Colonic mucosa (tissue), 4 donors: ENCODE measurements at regions not wholly inside any gene's neighbourhood (a gene's known extent, or its start where the extent isn't known, plus 50 kb on each side); places are given as distances from the start of the nearest gene placed in this dataset.

Experiments used
- DNase-seq: peaks from one replicate; pipeline ENCODE4 v3.0.0-alpha.2; 2020
- H3K27ac ChIP-seq: fragments of 200-600 bp; one replicate; pipeline ENCODE4 v1.8.0; 2021
- H3K27me3 ChIP-seq: fragments of 200-600 bp; one replicate; pipeline ENCODE4 v1.8.0; 2021
- H3K36me3 ChIP-seq: fragments of 200-600 bp; one replicate; pipeline ENCODE4 v1.8.0; 2021
- H3K4me1 ChIP-seq: fragments of 200-600 bp; one replicate; pipeline ENCODE4 v1.8.0; 2021; ENCODE audit warnings: mild to moderate bottlenecking
- H3K4me3 ChIP-seq: fragments of 200-600 bp; one replicate; pipeline ENCODE4 v1.8.0; 2021
- H3K9ac ChIP-seq, 2 donors: one replicate each; pipeline ENCODE4 v1.7.0; 2013; ENCODE audit warnings: control low read depth in 2 of 2, low read depth in 2 of 2, low read length in 2 of 2
- H3K9me3 ChIP-seq: fragments of 200-600 bp; one replicate; pipeline ENCODE4 v1.8.0; 2021
- intact Hi-C: fragments of 100-400 bp; cut with DNase I; formaldehyde crosslinking; loops from one replicate; pipeline ENCODE4 v1.14.1; 2022
- TF ChIP-seq, protein P1 (sequence below): fragments of 200-600 bp; IDR thresholded peaks from one replicate; pipeline ENCODE4 v1.8.0; 2022; ENCODE audit warnings: antibody characterized with exemption, mild to moderate bottlenecking
- donor health status: healthy.
- donor health status: DM: no; HTN: no; CAD: no.
- donor health status: DM: no; HTN: no; CAD: no.

DNA sequence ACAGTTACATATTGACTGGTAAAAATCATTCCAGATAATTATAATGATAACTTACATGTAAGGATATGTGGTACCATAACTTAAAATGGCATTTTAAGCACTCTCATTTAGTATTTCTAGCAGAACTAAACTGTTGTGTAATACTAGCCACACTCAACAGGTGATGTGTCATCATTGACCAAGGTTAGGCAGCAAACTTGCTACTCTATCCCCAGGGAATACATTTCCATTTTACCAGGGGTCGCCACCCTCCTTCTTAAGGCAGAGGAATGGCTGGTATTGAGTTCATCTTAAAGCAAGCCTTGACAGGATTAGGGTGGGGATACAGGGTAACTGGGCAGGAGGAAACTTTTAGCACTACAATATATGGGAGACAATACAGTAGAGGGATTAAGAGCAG, 259.8 kb upstream of the CAMK1G start:
- intact Hi-C loops = no loop called here
- no peak overlapping the region for H3K9ac ChIP-seq

GRCh38 chr1:209324901-209325871, 258.3 kb upstream of the CAMK1G start:
- no peak for DNase-seq
- TF ChIP-seq, protein P1, sequence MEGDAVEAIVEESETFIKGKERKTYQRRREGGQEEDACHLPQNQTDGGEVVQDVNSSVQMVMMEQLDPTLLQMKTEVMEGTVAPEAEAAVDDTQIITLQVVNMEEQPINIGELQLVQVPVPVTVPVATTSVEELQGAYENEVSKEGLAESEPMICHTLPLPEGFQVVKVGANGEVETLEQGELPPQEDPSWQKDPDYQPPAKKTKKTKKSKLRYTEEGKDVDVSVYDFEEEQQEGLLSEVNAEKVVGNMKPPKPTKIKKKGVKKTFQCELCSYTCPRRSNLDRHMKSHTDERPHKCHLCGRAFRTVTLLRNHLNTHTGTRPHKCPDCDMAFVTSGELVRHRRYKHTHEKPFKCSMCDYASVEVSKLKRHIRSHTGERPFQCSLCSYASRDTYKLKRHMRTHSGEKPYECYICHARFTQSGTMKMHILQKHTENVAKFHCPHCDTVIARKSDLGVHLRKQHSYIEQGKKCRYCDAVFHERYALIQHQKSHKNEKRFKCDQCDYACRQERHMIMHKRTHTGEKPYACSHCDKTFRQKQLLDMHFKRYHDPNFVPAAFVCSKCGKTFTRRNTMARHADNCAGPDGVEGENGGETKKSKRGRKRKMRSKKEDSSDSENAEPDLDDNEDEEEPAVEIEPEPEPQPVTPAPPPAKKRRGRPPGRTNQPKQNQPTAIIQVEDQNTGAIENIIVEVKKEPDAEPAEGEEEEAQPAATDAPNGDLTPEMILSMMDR = no peak
- Histone ChIP-seq H3K9ac (no peak overlapping the region), H3K4me3 (no peak overlapping the region), H3K36me3 (no peaks in the 10 kb centered on the region), H3K27ac (no peak overlapping the region), H3K4me1 (no peaks in the 10 kb centered on the region), H3K9me3 (no peaks in the 10 kb centered on the region), H3K27me3 (no peaks in the 10 kb centered on the region)
- intact Hi-C loops = no loop called here

More for the DNA sequence above, 259.8 kb upstream of the CAMK1G start:
- no peak for DNase-seq
- Histone ChIP-seq H3K9me3 (no peaks in the 10 kb centered on the region), H3K36me3 (no peaks in the 10 kb centered on the region), H3K4me1 (no peaks in the 10 kb centered on the region), H3K4me3 (no peak overlapping the region), H3K27me3 (no peaks in the 10 kb centered on the region), H3K27ac (no peak overlapping the region)
- TF ChIP-seq, protein P1 = no peak

- Histone ChIP-seq H3K4me1 (no peaks in the 10 kb centered on the region), H3K9me3 (no peaks in the 10 kb centered on the region), H3K36me3 (no peaks in the 10 kb centered on the region), H3K4me3 (no peak overlapping the region), H3K27ac (no peak overlapping the region), H3K27me3 (no peaks in the 10 kb centered on the region), H3K9ac (no peak overlapping the region)
- intact Hi-C loops = no loop called here
- DNase-seq = no peak
- TF ChIP-seq, protein P1 = no peak
Observed at GRCh38 chr1:209326076-209326475, 257.4 kb upstream of the CAMK1G start.

DNA sequence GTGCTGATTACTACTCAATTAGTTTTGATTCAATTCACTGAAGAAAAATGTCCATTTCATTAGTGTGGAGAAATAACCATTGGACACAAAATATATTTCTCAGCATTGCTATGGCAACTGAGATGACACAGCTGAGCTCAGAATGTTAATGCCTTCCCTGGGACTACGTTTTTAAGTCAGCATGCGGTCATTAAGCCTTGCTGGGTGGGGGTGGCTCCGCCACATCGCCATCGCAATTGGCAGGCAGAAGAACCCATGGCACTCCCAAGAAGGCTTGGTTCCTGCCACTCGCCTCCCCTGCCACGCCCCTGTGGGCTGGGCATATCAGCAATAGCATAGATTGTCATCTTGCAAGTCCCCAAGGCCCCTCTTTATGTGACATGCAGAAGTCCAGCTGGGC, 256.7 kb upstream of the CAMK1G start:
- H3K27me3 ChIP-seq = no peaks in the 10 kb centered on the region
- no peak overlapping the region for H3K9ac ChIP-seq
- TF ChIP-seq, protein P1 = no peak
- H3K36me3 ChIP-seq = no peaks in the 10 kb centered on the region
- no peaks in the 10 kb centered on the region for H3K9me3 ChIP-seq
- no peak for DNase-seq
- H3K4me3 ChIP-seq = no peak overlapping the region
- H3K4me1 ChIP-seq = no peaks in the 10 kb centered on the region
- intact Hi-C loops = no loop called here
- H3K27ac ChIP-seq = no peak overlapping the region

- TF ChIP-seq, protein P1 = no peak
- Histone ChIP-seq H3K4me3 (no peak overlapping the region), H3K9ac (no peak overlapping the region), H3K27ac (no peak overlapping the region), H3K27me3 (no peaks in the 10 kb centered on the region), H3K36me3 (no peaks in the 10 kb centered on the region), H3K9me3 (no peaks in the 10 kb centered on the region), H3K4me1 (no peaks in the 10 kb centered on the region)
- intact Hi-C loops = no loop called here
- no peak for DNase-seq
Observed at GRCh38 chr1:209328196-209328595, 255.3 kb upstream of the CAMK1G start.
